ENCODE measurements at regions not wholly inside any gene's neighbourhood (a gene's known extent, or its start where the extent isn't known, plus 50 kb on each side); places are given as distances from the start of the nearest gene placed in this dataset.

DNA sequence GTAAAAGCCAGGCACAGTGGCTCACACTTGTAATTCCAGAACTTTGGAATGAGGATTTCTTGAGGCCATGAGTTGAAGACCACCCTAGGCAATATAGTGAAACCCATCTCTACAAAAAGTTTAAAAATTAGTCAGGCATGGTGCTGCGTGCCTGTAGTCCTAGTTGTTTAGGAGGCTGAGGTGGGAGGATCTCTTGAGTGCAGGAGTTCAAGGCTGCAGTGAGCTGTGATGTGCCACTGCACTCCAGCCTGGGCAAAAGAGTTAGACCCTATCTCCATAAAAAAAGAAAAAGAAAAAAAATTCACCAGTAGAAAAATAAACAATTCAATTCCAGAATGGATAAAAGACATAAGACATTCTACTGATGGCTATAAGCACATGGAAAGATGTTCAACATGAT lies 104.9 kb upstream of the LGSN start:
- DNase-seq (ENCODE audit: extremely low spot score): no peak
- TF ChIP-seq NFRKB (IDR thresholded peaks at IDR 0.05) (no peak), ARNT (IDR thresholded peaks at IDR 0.05) (no peak), TARDBP (IDR thresholded peaks at IDR 0.05) (no peak)
- ChIA-PET CTCF (no interaction called here), POLR2A (no interaction called here)

DNA sequence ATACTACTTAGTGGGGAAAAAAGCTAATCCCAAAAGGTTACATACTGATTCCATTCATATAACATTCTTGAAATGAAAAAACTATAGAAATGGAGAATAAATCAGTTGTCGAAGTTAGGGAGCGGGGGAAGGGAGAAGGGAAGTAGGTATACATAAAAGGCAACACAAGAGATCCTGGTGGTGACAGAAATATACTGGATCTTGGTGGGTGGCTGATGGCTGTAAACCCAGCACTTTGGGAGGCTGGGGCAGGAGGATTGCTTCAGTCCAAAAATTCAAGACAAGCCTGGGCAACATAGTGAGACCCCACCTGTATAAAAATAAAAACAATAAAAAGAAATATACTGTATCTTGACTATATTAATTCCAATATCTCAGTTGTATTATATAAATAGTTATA lies 105.7 kb upstream of the LGSN start:
- ChIA-PET POLR2A (no interaction called here), CTCF (no interaction called here)
- no peak for TF ChIP-seq TARDBP (IDR thresholded peaks at IDR 0.05)
- TF ChIP-seq CTBP1 (IDR thresholded peaks at IDR 0.05; ENCODE audit: borderline replicate concordance): no peak
- TF ChIP-seq FOXK2 (IDR thresholded peaks at IDR 0.05): no peak
- TF ChIP-seq SUZ12 (IDR thresholded peaks at IDR 0.05): no peak
- TF ChIP-seq L3MBTL2 (conservative IDR thresholded peaks at IDR 0.05): no peak
- no peak for TF ChIP-seq ZNF384 (IDR thresholded peaks at IDR 0.05)
- no peak for TF ChIP-seq LEF1 (IDR thresholded peaks at IDR 0.05; ENCODE audit: borderline replicate concordance)
- TF ChIP-seq BHLHE40 (IDR thresholded peaks at IDR 0.05; ENCODE audit: borderline replicate concordance): no peak
- TF ChIP-seq FOXM1 (IDR thresholded peaks at IDR 0.05; ENCODE audit: borderline replicate concordance): no peak
- TF ChIP-seq FOXA1 (IDR thresholded peaks at IDR 0.05): no peak
- TF ChIP-seq ARNT (IDR thresholded peaks at IDR 0.05): no peak
- no peak for TF ChIP-seq HDGF (IDR thresholded peaks at IDR 0.05; ENCODE audit: borderline replicate concordance)
- no peak for DNase-seq (ENCODE audit: extremely low spot score)

GRCh38 chr6:63426844-63427243 lies 107.1 kb upstream of the LGSN start:
- CTCF ChIA-PET: no interaction called here
- no peak for TF ChIP-seq SUZ12 (IDR thresholded peaks at IDR 0.05)
- no peak for TF ChIP-seq NFRKB (IDR thresholded peaks at IDR 0.05)
- no peak for TF ChIP-seq CTBP1 (IDR thresholded peaks at IDR 0.05; ENCODE audit: borderline replicate concordance)
- TF ChIP-seq, protein P1, sequence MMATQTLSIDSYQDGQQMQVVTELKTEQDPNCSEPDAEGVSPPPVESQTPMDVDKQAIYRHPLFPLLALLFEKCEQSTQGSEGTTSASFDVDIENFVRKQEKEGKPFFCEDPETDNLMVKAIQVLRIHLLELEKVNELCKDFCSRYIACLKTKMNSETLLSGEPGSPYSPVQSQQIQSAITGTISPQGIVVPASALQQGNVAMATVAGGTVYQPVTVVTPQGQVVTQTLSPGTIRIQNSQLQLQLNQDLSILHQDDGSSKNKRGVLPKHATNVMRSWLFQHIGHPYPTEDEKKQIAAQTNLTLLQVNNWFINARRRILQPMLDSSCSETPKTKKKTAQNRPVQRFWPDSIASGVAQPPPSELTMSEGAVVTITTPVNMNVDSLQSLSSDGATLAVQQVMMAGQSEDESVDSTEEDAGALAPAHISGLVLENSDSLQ (IDR thresholded peaks at IDR 0.05): no peak
- no peak for TF ChIP-seq HDGF (IDR thresholded peaks at IDR 0.05; ENCODE audit: borderline replicate concordance)
- no peak for TF ChIP-seq FOXA1 (IDR thresholded peaks at IDR 0.05)
- TF ChIP-seq BHLHE40 (IDR thresholded peaks at IDR 0.05; ENCODE audit: borderline replicate concordance): no peak
- no peak for TF ChIP-seq ARNT (IDR thresholded peaks at IDR 0.05)
- TF ChIP-seq TARDBP (IDR thresholded peaks at IDR 0.05): no peak
- no peak for TF ChIP-seq ZNF384 (IDR thresholded peaks at IDR 0.05)
- TF ChIP-seq LEF1 (IDR thresholded peaks at IDR 0.05; ENCODE audit: borderline replicate concordance): no peak
- no peak for TF ChIP-seq FOXM1 (IDR thresholded peaks at IDR 0.05; ENCODE audit: borderline replicate concordance)
- TF ChIP-seq FOXK2 (IDR thresholded peaks at IDR 0.05): no peak
- TF ChIP-seq SP1 (IDR thresholded peaks at IDR 0.05): no peak
- no peak for TF ChIP-seq ELF4 (IDR thresholded peaks at IDR 0.05)
- no peak for TF ChIP-seq L3MBTL2 (conservative IDR thresholded peaks at IDR 0.05)
- no peak for DNase-seq (ENCODE audit: extremely low spot score)
- POLR2A ChIA-PET: no interaction called here

DNA sequence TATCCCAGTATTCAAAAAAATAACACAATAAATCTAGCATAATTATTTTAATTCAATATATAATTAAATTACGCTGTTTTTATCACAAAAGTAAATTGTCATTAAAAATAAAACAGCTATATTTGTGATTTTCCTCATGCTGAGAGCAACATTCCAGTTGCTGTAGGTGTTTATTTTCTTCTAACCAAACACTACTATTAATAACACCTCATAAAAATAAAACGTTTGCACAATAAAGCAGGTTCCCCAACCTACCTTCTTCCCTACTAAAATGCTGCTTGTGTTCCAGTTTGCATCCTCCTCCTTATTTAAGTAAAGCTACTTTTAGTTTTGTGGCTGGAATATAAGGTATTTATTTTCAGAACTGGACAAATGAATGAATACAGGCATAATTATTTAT lies 108.2 kb upstream of the LGSN start:
- ChIA-PET POLR2A (no interaction called here), CTCF (no interaction called here)
- TF ChIP-seq TARDBP (IDR thresholded peaks at IDR 0.05) (no peak), NFRKB (IDR thresholded peaks at IDR 0.05) (no peak), SUZ12 (IDR thresholded peaks at IDR 0.05) (no peak), SP1 (IDR thresholded peaks at IDR 0.05) (no peak), L3MBTL2 (conservative IDR thresholded peaks at IDR 0.05) (no peak), FOXA1 (IDR thresholded peaks at IDR 0.05) (no peak), ARNT (IDR thresholded peaks at IDR 0.05) (no peak), HDGF (IDR thresholded peaks at IDR 0.05; ENCODE audit: borderline replicate concordance) (no peak), BHLHE40 (IDR thresholded peaks at IDR 0.05; ENCODE audit: borderline replicate concordance) (no peak), FOXM1 (IDR thresholded peaks at IDR 0.05; ENCODE audit: borderline replicate concordance) (no peak), FOXK2 (IDR thresholded peaks at IDR 0.05) (no peak), LEF1 (IDR thresholded peaks at IDR 0.05; ENCODE audit: borderline replicate concordance) (no peak), ELF4 (IDR thresholded peaks at IDR 0.05) (no peak), CTBP1 (IDR thresholded peaks at IDR 0.05; ENCODE audit: borderline replicate concordance) (no peak)
- TF ChIP-seq, protein P1 (IDR thresholded peaks at IDR 0.05): no peak
- DNase-seq (ENCODE audit: extremely low spot score): no peak

- POLR2A ChIA-PET: no interaction called here
- CTCF ChIA-PET: no interaction called here
- no peak for DNase-seq (ENCODE audit: extremely low spot score)
- TF ChIP-seq FOXK2 (IDR thresholded peaks at IDR 0.05) (no peak), CTBP1 (IDR thresholded peaks at IDR 0.05; ENCODE audit: borderline replicate concordance) (no peak), FOXA1 (IDR thresholded peaks at IDR 0.05) (no peak), SP1 (IDR thresholded peaks at IDR 0.05) (no peak), NFRKB (IDR thresholded peaks at IDR 0.05) (no peak), ZNF384 (IDR thresholded peaks at IDR 0.05) (no peak), HDGF (IDR thresholded peaks at IDR 0.05; ENCODE audit: borderline replicate concordance) (no peak), L3MBTL2 (conservative IDR thresholded peaks at IDR 0.05) (no peak), LEF1 (IDR thresholded peaks at IDR 0.05; ENCODE audit: borderline replicate concordance) (no peak), TARDBP (IDR thresholded peaks at IDR 0.05) (no peak), SUZ12 (IDR thresholded peaks at IDR 0.05) (no peak), BHLHE40 (IDR thresholded peaks at IDR 0.05; ENCODE audit: borderline replicate concordance) (no peak), ARNT (IDR thresholded peaks at IDR 0.05) (no peak), ELF4 (IDR thresholded peaks at IDR 0.05) (no peak), FOXM1 (IDR thresholded peaks at IDR 0.05; ENCODE audit: borderline replicate concordance) (no peak)
- TF ChIP-seq, protein P1 (IDR thresholded peaks at IDR 0.05): no peak
Measured at GRCh38 chr6:63430985-63431519, 111.3 kb upstream of the LGSN start.

DNA sequence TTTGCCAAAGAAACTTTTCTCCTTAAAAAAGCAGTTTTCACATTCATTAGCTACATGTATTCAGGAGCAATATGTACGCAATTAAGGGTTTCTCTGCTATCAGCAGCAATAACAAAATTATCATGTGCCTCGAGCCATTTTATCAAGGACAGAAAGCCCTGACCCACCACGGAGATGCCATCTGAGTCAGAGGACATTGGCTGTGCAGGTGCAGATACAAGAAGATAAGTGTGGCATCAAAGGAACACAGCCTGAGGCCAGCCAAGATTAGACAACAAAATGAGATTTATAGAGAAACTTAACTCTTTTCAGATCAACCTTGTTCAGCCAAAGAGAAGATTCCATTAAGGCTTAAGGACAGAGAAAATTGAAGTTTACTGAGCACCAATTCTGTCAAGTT lies 115.2 kb upstream of the LGSN start:
- POLR2A ChIA-PET: no interaction called here

More for the DNA sequence above, 115.2 kb upstream of the LGSN start:
- no peak for TF ChIP-seq FOXK2 (IDR thresholded peaks at IDR 0.05)
- no peak for TF ChIP-seq BHLHE40 (IDR thresholded peaks at IDR 0.05; ENCODE audit: borderline replicate concordance)
- TF ChIP-seq L3MBTL2 (conservative IDR thresholded peaks at IDR 0.05): no peak
- TF ChIP-seq FOXM1 (IDR thresholded peaks at IDR 0.05; ENCODE audit: borderline replicate concordance): no peak
- no peak for TF ChIP-seq CTBP1 (IDR thresholded peaks at IDR 0.05; ENCODE audit: borderline replicate concordance)
- no peak for TF ChIP-seq ELF4 (IDR thresholded peaks at IDR 0.05)
- no peak for TF ChIP-seq HDGF (IDR thresholded peaks at IDR 0.05; ENCODE audit: borderline replicate concordance)
- TF ChIP-seq LEF1 (IDR thresholded peaks at IDR 0.05; ENCODE audit: borderline replicate concordance): no peak
- no peak for TF ChIP-seq ZNF384 (IDR thresholded peaks at IDR 0.05)
- TF ChIP-seq TARDBP (IDR thresholded peaks at IDR 0.05): no peak
- DNase-seq (ENCODE audit: extremely low spot score): no peak
- CTCF ChIA-PET: interaction anchor here (0.7 kb wide), 1 partner anchor 364 kb away, joined by 5 read pairs; no protein-coding TSS in a partner anchor

Measured in HEK293T (cell line).